Tibial nerve (tissue), 4 donors: ENCODE measurements at regions not wholly inside any gene's neighbourhood (a gene's known extent, or its start where the extent isn't known, plus 50 kb on each side); places are given as distances from the start of the nearest gene placed in this dataset.

Source experiments
- DNase-seq, 2 donors: peaks; one replicate each; pipeline ENCODE4 v3.0.0-alpha.2; 2019; ENCODE audit warnings: low spot score in 2 of 2
- H3K27ac ChIP-seq, 4 donors: fragments of 200-600 bp; sonication (generic) in 3 of 4; one replicate each; pipeline ENCODE4 v1.5.1; 2017 to 2019; ENCODE audit warnings: mild to moderate bottlenecking in 1 of 4
- H3K27me3 ChIP-seq, 2 donors: fragments of 200-600 bp; sonication (generic) in 1 of 2; one replicate each; pipeline versions ENCODE4 v1.5.1 to v1.6.0; 2017 to 2019
- H3K36me3 ChIP-seq, 3 donors: fragments of 200-600 bp; sonication (generic); one replicate each; pipeline ENCODE4 v1.5.1; 2018 to 2019
- H3K4me1 ChIP-seq, 4 donors: fragments of 200-600 bp; sonication (generic) in 3 of 4; one replicate each; pipeline ENCODE4 v1.5.1; 2017 to 2019
- H3K4me3 ChIP-seq, 4 donors: fragments of 200-600 bp; sonication (generic) in 3 of 4; one replicate each; pipeline ENCODE4 v1.5.1; 2017 to 2019; ENCODE audit warnings: mild to moderate bottlenecking in 1 of 4, moderate library complexity in 1 of 4
- H3K9me3 ChIP-seq, 4 donors: fragments of 200-600 bp; sonication (generic) in 3 of 4; one replicate each; pipeline ENCODE4 v1.5.1; 2017 to 2019
- CTCF ChIP-seq, 5 experiments: fragments of 200-600 bp in 3 of 5; fragments of 450-650 bp in 2 of 5; sonication (generic) in 3 of 5; IDR thresholded peaks; one replicate each; pipeline ENCODE4 v1.5.1; 2016 to 2019; ENCODE audit warnings: antibody characterized with exemption in 5 of 5, mild to moderate bottlenecking in 3 of 5, moderate library complexity in 2 of 5
- EP300 ChIP-seq, 2 donors: sonication (generic); formaldehyde crosslinking; IDR thresholded peaks; one replicate each; pipeline ENCODE4 v1.6.1; 2017; ENCODE audit warnings: antibody characterized with exemption in 2 of 2, mild to moderate bottlenecking in 1 of 2
- POLR2A ChIP-seq, 2 donors: fragments of 450-650 bp; IDR thresholded peaks; one replicate each; pipeline ENCODE4 v1.6.1; 2017; ENCODE audit warnings: antibody characterized with exemption in 2 of 2, mild to moderate bottlenecking in 2 of 2, moderate library complexity in 2 of 2
- WGBS, 2 donors: methylation state at CpG; one replicate each; pipeline ENCODE4 v1.1.5; 2018; 5-methylcytosine and 5-hydroxymethylcytosine counted together

GRCh38 chr7:57339198-57339944 is 110.6 kb upstream of the ZNF716 start:
- no peaks in the 10 kb centered on the region for H3K27me3 ChIP-seq
- no peaks in the 10 kb centered on the region for H3K36me3 ChIP-seq
- TF ChIP-seq EP300 (IDR thresholded peaks at IDR 0.05) = no peak
- no peak for TF ChIP-seq CTCF (IDR thresholded peaks at IDR 0.05)
- TF ChIP-seq POLR2A (IDR thresholded peaks at IDR 0.05) = no peak
- no peak overlapping the region for H3K27ac ChIP-seq
- WGBS, 2 donors = 63 to 70% methylated on average over 11 of the region's 11 CpGs
- DNase-seq = no peak
- H3K4me3 ChIP-seq = no peak overlapping the region
- H3K9me3 ChIP-seq = peaks cover 0 to 44% (median 0%) of the 10 kb centered on the region in 4 donors
- H3K4me1 ChIP-seq = no peaks in the 10 kb centered on the region

GRCh38 chr7:57342954-57343353 is 107.0 kb upstream of the ZNF716 start:
- Histone ChIP-seq H3K36me3 (no peaks in the 10 kb centered on the region), H3K27me3 (no peaks in the 10 kb centered on the region), H3K4me1 (no peaks in the 10 kb centered on the region), H3K4me3 (no peak overlapping the region), H3K27ac (no peak overlapping the region), H3K9me3 (peaks cover 0 to 62% (median 0%) of the 10 kb centered on the region in 4 donors)
- no peak for DNase-seq
- TF ChIP-seq POLR2A (IDR thresholded peaks at IDR 0.05) (no peak), EP300 (IDR thresholded peaks at IDR 0.05) (no peak), CTCF (IDR thresholded peaks at IDR 0.05) (no peak)
- 80 to 85% methylated on average over 5 of the region's 5 CpGs for WGBS, 2 donors

GRCh38 chr7:57343901-57344622 is 105.9 kb upstream of the ZNF716 start:
- peaks cover 0 to 70% (median 0%) of the 10 kb centered on the region in 4 donors for H3K9me3 ChIP-seq
- H3K27ac ChIP-seq = no peak overlapping the region
- no peak for DNase-seq
- TF ChIP-seq EP300 (IDR thresholded peaks at IDR 0.05) (no peak), POLR2A (IDR thresholded peaks at IDR 0.05) (no peak)
- H3K4me1 ChIP-seq = no peaks in the 10 kb centered on the region
- H3K36me3 ChIP-seq = no peaks in the 10 kb centered on the region
- H3K27me3 ChIP-seq = no peaks in the 10 kb centered on the region
- no peak overlapping the region for H3K4me3 ChIP-seq
- WGBS, 2 donors = 75 to 76% methylated on average over 12 to 15 of the region's 15 CpGs

GRCh38 chr7:57344957-57345356 is 105.0 kb upstream of the ZNF716 start:
- 80 to 85% methylated on average over 4 of the region's 4 CpGs for WGBS, 2 donors
- H3K36me3 ChIP-seq = no peaks in the 10 kb centered on the region
- no peak for TF ChIP-seq POLR2A (IDR thresholded peaks at IDR 0.05)
- no peak for TF ChIP-seq CTCF (IDR thresholded peaks at IDR 0.05)
- no peak for TF ChIP-seq EP300 (IDR thresholded peaks at IDR 0.05)
- DNase-seq = no peak
- H3K4me1 ChIP-seq = no peaks in the 10 kb centered on the region
- H3K9me3 ChIP-seq = peaks cover 0 to 77% (median 0%) of the 10 kb centered on the region in 4 donors
- no peak overlapping the region for H3K4me3 ChIP-seq
- no peak overlapping the region for H3K27ac ChIP-seq
- no peaks in the 10 kb centered on the region for H3K27me3 ChIP-seq

- Histone ChIP-seq H3K9me3 (peaks cover 0 to 77% (median 0%) of the 10 kb centered on the region in 4 donors), H3K4me3 (no peak overlapping the region), H3K36me3 (no peaks in the 10 kb centered on the region), H3K4me1 (no peaks in the 10 kb centered on the region), H3K27me3 (no peaks in the 10 kb centered on the region), H3K27ac (no peak overlapping the region)
- 55 to 73% methylated on average over 4 to 6 of the region's 7 CpGs for WGBS, 2 donors
- no peak for DNase-seq
- TF ChIP-seq CTCF (IDR thresholded peaks at IDR 0.05) = no peak
- TF ChIP-seq POLR2A (IDR thresholded peaks at IDR 0.05) = no peak
- no peak for TF ChIP-seq EP300 (IDR thresholded peaks at IDR 0.05)
These were observed 101.2 kb upstream of the ZNF716 start for GRCh38 chr7:57348646-57349269.
